ENCODE measurements at regions not wholly inside any gene's neighbourhood (a gene's known extent, or its start where the extent isn't known, plus 50 kb on each side); places are given as distances from the start of the nearest gene placed in this dataset.

- no peak for TF ChIP-seq CTCF (IDR thresholded peaks at IDR 0.05)
- TF ChIP-seq POLR2AphosphoS5 (IDR thresholded peaks at IDR 0.05): no peak
These were observed 2146.1 kb upstream of the CELF4 start for GRCh38 chr18:39711701-39712100.
